ENCODE measurements at regions not wholly inside any gene's neighbourhood (a gene's known extent, or its start where the extent isn't known, plus 50 kb on each side); places are given as distances from the start of the nearest gene placed in this dataset.
"Not testable (repeated sequence)": the region's sequence is repeated elsewhere in the genome, so short reads cannot be mapped to it uniquely, and the experiment has no call there.

DNA sequence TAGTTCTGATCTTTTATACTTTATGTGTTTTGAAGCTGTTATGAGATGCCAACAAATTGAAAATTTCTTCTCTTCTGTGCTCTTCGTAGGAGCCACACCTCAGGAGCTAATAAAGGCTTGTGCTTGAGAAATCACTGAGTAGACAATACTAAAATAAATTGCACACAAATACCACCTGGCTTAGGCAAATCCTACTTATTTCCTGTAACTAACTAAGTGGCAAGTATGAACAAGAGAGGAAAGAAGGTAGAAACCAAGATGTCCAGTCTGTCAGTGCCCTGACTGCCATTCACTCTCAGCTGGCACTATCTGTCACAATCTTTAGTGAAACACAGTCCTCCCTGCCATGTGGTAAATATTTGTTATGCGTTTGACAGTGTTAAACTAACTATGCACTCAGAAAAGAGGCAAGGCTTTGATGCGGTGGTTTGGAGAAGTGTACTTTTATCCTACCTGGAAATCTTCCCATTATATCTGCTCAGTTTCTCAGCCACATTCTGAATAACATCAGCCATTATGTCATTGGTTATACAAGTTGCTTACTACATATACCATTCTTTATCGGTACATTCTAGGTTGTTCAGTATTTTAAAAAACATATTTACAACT is 293.4 kb upstream of the VWC2 start:
- DNase-seq (ENCODE audit: low spot score): no peak

DNA sequence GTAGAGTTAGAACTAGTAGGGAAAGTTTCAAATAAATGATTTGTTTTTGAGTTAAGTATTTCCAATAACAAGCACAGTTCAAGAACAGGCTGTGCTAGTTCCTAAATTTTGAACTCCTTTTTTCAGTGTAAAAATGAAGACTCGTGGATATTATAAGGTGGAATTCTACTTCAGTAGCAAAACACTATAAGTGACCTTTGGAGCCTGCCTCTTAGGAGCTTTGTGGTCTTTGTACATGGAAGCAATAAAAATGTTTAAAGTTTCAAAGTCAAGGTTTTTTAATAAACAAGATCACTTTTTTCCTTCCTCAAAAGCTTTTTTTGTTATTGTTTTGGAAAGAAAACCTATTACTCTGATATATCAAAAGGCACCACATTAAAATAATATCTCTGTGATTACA is 292.4 kb upstream of the VWC2 start:
- no peak for DNase-seq (ENCODE audit: low spot score)

- no peak for DNase-seq (ENCODE audit: low spot score)
These were observed 290.3 kb upstream of the VWC2 start for GRCh38 chr7:49483142-49483541.

GRCh38 chr7:49486974-49487829 is 286.2 kb upstream of the VWC2 start:
- no peak for DNase-seq (ENCODE audit: low spot score)

GRCh38 chr7:49487830-49488140 is 285.7 kb upstream of the VWC2 start:
- no peak for DNase-seq (ENCODE audit: low spot score)

DNA sequence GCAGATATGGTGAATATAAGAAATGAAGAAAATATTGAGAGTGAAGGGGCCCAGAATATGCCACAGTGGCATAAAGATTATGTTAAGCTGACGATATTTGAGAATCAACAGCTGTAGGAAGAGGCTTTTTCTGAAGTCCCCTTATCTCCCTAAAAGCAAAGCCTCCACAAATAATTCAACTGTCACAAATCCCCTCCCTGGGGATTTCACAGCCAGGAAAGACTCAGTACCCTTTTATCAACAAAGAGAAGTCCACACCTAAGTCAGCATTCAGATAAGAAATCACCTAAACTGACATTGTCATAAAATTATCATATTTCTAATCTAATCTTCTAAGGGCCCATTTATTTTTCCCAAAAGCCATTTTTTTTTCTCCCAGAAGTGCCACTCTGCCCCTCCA is 284.9 kb upstream of the VWC2 start:
- no peak for DNase-seq (ENCODE audit: low spot score)

- DNase-seq (ENCODE audit: low spot score): no peak
These were observed 276.0 kb upstream of the VWC2 start for GRCh38 chr7:49497471-49497870.

DNA sequence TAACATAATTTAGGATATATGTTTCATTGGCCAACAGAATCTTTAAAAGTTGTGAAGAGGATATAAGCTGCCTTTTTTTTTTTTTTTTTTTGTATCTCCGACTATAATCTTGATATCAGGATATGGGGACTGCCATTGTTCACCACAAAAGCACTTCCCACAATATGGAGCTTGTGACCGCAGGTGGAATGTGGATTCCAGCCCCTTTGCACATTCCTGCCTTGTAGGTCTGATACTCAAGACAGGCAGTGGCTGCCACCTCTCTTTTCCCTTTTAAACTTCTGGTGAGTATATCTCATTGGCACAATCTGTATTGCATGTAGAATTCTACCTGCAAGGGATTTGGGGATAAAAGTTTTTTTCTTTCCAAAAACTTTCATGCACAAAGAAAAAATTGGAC is 272.7 kb upstream of the VWC2 start:
- DNase-seq (ENCODE audit: low spot score): no peak

DNA sequence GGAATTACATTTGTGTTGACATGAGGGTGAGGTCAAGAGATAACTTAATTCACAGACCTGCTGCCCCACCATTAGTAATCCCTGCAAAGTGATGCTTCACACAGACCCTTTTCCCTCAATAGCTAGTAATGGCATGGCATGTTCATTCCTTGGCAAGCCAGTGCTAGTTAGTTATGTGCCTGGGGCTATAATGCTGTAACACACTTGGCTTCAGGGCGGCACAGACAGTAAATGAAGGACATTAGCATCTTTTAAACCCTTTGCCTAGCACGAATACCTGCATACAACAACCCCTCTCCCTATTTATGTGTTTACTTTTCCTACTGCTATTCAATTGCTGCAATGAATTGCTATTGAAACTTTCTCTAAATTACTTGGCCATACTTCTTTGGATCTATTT is 266.2 kb upstream of the VWC2 start:
- not testable (repeated sequence) for DNase-seq (ENCODE audit: low spot score)

DNA sequence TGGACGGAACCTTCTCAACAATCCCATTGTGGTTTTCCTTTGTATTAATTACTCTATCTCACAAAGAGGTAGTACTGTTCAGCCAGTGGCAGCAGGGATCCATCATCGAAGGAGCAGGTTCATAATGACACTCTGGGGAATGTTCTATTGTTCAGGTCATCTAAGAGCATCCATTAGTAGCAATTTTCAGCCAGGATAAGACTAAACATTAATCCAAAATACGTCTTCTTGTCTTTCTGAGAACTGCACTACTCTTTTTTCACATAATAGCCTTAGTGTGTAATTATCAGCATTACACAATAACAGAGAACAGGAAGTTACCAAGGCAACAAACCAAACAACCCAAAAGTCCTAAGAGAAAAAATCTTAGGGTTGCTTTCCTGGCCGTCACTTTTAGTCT is 259.5 kb upstream of the VWC2 start:
- no peak for DNase-seq (ENCODE audit: low spot score)

DNA sequence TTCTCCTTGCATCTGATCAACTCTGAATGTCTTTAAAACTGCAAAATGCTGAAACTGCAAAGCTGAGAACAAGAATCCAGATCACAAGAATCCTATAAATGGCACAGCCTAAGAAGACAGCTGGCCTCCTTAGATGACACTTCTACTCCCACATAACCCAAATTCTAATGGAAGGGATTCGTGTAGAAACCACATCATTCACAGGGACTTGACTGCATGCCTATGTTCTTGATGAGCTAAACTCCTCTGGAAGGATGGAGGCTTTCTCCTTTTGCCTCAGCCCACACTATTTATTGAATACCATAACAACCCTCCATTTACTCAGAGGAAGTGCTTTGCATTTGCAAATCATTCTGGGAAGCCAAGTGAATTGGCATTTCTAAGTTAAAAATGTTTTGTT is 252.5 kb upstream of the VWC2 start:
- no peak for DNase-seq (ENCODE audit: low spot score)

- no peak for DNase-seq (ENCODE audit: low spot score)
These were observed 251.3 kb upstream of the VWC2 start for GRCh38 chr7:49522111-49522510.

- DNase-seq (ENCODE audit: low spot score): no peak
These were observed 249.6 kb upstream of the VWC2 start for GRCh38 chr7:49523870-49524269.

DNA sequence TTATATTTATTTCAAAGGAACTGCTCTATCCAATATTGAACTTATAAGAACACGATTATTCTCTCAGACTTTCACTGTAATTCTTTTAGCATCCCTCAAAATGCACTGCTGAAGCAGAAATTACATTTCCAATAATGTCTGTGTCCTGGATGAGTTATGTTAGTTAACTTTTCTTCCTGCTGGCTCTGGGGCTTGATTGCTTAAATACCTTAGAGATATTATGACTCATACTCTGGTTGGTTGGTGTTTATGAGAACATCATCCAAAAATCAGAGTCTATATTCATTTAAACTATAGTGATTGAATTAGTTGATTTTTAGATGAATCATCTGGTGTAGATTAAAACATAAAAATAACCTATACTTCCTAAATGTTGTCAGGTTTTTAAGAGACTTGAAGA is 246.3 kb upstream of the VWC2 start:
- no peak for DNase-seq (ENCODE audit: low spot score)

DNA sequence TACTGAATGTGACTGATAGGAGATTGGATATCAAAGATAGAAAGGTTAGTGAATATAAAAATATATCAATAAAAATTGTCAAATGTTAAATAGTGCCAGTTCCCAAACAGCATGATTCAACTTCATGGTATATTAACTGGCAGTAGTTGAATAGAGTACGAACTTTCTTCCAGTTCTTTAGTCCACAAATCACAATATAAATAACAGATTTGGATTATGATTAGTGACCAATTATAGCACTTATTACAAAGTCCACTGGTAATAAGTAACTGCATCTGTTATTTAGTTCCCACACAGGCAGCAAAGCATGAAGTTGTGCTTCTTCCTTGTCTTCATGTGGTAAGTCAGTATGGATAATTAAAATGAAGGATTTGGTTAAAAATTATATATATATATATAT is 243.0 kb upstream of the VWC2 start:
- no peak for DNase-seq (ENCODE audit: low spot score)

- no peak for DNase-seq (ENCODE audit: low spot score)
These were observed 209.6 kb upstream of the VWC2 start for GRCh38 chr7:49563693-49564378.

DNA sequence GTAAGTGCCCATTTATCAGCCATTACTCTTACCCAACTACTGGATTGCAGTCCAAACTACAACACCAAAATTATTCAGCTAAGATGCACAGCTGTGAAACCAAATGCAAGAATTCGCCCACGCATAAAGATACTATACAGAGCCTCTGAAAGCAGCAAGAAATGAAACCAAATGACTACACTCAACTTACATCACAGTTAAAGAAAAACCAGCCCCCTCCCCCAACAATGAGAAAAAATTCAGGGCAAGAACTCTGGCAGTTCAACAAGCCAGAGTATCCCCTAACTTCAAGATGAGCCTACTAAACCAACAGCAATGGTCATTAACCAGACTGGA is 209.1 kb upstream of the VWC2 start:
- DNase-seq (ENCODE audit: low spot score): no peak

- DNase-seq (ENCODE audit: low spot score): no peak
These were observed 195.9 kb upstream of the VWC2 start for GRCh38 chr7:49577576-49577975.

- no peak for DNase-seq (ENCODE audit: low spot score)
These were observed 194.0 kb upstream of the VWC2 start for GRCh38 chr7:49579408-49579807.

DNA sequence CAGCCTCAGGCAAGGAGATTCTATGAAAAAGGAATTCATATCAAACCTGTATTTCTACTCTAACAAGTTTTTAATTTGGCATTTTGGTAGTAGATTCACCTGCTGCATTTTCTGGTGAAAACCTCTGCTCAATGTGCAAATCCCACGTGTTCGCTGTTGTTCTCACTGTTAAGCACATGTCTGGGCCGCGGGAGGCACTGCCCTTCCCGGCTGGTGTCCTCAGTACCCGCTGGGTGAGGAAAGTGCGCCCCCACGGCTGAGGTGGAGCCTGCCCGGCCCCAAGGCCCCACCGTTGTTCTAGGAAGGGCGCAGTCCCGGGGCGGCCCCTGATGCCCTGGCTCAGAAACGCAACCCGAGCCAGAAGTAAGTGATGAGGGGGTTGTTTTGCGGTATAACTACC is 193.4 kb upstream of the VWC2 start:
- no peak for DNase-seq (ENCODE audit: low spot score)

GRCh38 chr7:49580761-49581160 is 192.7 kb upstream of the VWC2 start:
- DNase-seq (ENCODE audit: low spot score): no peak

DNA sequence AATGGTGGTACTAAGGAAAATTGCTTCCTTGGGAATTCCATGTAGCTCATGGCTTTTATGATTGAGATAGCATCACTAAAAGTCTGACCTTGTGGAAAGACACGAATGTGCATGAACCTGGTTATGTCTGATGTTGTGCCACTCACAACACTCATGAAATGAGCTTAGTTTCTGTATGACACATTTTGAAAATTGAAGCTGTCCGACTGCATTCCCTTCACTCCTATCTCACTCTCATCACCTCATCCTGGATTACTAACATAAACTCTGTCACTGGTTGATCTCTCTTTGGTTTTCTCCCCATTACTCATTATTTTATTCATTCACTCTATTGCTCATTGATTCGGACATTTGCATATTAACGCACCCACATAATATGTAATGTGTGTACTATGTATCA is 190.0 kb upstream of the VWC2 start:
- no peak for DNase-seq (ENCODE audit: low spot score)

- DNase-seq (ENCODE audit: low spot score): no peak
These were observed 176.5 kb upstream of the VWC2 start for GRCh38 chr7:49596701-49597491.
